NCI-H2196 treated with DMSO at 0.1 percent for 48 hours (cell line): ENCODE measurements at regions not wholly inside any gene's neighbourhood (a gene's known extent, or its start where the extent isn't known, plus 50 kb on each side); places are given as distances from the start of the nearest gene placed in this dataset.
"Not testable (repeated sequence)": the region's sequence is repeated elsewhere in the genome, so short reads cannot be mapped to it uniquely, and the experiment has no call there.

Source experiments
- DNase-seq: peaks from one replicate; lab custom pipeline; 2025; ENCODE audit not compliant: unreplicated experiment; lab: John Stamatoyannopoulos, UW

- no peak for DNase-seq
Observed at GRCh38 chr2:47295981-47296635, 73.0 kb upstream of the EPCAM start.

- no peak for DNase-seq
Observed at GRCh38 chr2:47295131-47295980, 73.8 kb upstream of the EPCAM start.

- no peak for DNase-seq
Observed at GRCh38 chr2:47293976-47294375, 75.1 kb upstream of the EPCAM start.

- no peak for DNase-seq
Observed at GRCh38 chr2:47288864-47289263, 80.2 kb upstream of the EPCAM start.

GRCh38 chr2:47283659-47284058 lies 85.5 kb upstream of the EPCAM start:
- no peak for DNase-seq

- DNase-seq: no peak
Observed at GRCh38 chr2:47282621-47283272, 86.4 kb upstream of the EPCAM start.

- DNase-seq: not testable (repeated sequence)
Observed at GRCh38 chr2:47279525-47279924, 89.6 kb upstream of the EPCAM start.

- no peak for DNase-seq
Observed at GRCh38 chr2:47277987-47278386, 91.1 kb upstream of the EPCAM start.

GRCh38 chr2:47277187-47277586 lies 91.9 kb upstream of the EPCAM start:
- DNase-seq: no peak

GRCh38 chr2:47276061-47276460 lies 93.0 kb upstream of the EPCAM start:
- DNase-seq: no peak

GRCh38 chr2:47274054-47274782 lies 94.9 kb upstream of the EPCAM start:
- DNase-seq: no peak

GRCh38 chr2:47272905-47273758 lies 96.0 kb upstream of the EPCAM start:
- no peak for DNase-seq

GRCh38 chr2:47272031-47272864 lies 95.9 kb upstream of the CALM2 start:
- DNase-seq: no peak

GRCh38 chr2:47271054-47272000 lies 95.0 kb upstream of the CALM2 start:
- DNase-seq: no peak

- no peak for DNase-seq
Observed at GRCh38 chr2:47270421-47270820, 94.1 kb upstream of the CALM2 start.

- DNase-seq: no peak
Observed at GRCh38 chr2:47269316-47270232, 93.3 kb upstream of the CALM2 start.

GRCh38 chr2:47267711-47268086 lies 91.4 kb upstream of the CALM2 start:
- no peak for DNase-seq
